ENCODE measurements at regions not wholly inside any gene's neighbourhood (a gene's known extent, or its start where the extent isn't known, plus 50 kb on each side); places are given as distances from the start of the nearest gene placed in this dataset.

- ChIA-PET CTCF (ENCODE audit: low intra/inter-chr PET ratio) (no interaction called here), POLR2A (no interaction called here)
- Histone ChIP-seq H3K4me2 (ENCODE audit: insufficient read depth, low read length) (no peak overlapping the region), H3K36me3 (ENCODE audit: control insufficient read depth, insufficient read depth, low read length) (no peaks in the 10 kb centered on the region), H3K9ac (ENCODE audit: insufficient read depth in 1 of 2, low read depth in 2 of 2, low read length in 2 of 2) (no peak overlapping the region), H3K79me2 (ENCODE audit: control insufficient read depth, insufficient read depth, low read length) (no peaks in the 10 kb centered on the region), H3K9me1 (ENCODE audit: control insufficient read depth, insufficient read depth, low read length) (no peaks in the 10 kb centered on the region), H2AFZ (ENCODE audit: low read depth, low read length) (no peak overlapping the region), H3K9me3 (replicated peaks; ENCODE audit: control insufficient read depth, insufficient read depth, low read depth, low read length) (no peaks in the 10 kb centered on the region), H3K27ac (ENCODE audit: extremely low read depth, low read depth, low read length) (no peak overlapping the region), H3K4me1 (replicated peaks in 1 of 2; ENCODE audit: control insufficient read depth in 2 of 2, insufficient read depth in 2 of 2, low read length in 2 of 2) (no peaks in the 10 kb centered on the region), H4K20me1 (replicated peaks; ENCODE audit: control insufficient read depth, insufficient read depth, low read length) (no peaks in the 10 kb centered on the region), H3K4me3 (no peak overlapping the region), H3K27me3 (ENCODE audit: control insufficient read depth in 2 of 2, insufficient read depth in 2 of 2, low read length in 2 of 2) (no peaks in the 10 kb centered on the region)
- FAIRE-seq: no peak
- no TSS peak for BruUV-seq (replicated peaks)
- in situ Hi-C loops (cut with MboI): no loop called here
- no peak for TF ChIP-seq FOXP4 (CRISPR knock-in tag; IDR thresholded peaks at IDR 0.05; ENCODE audit: borderline replicate concordance)
- TF ChIP-seq FOXJ2 (tag; IDR thresholded peaks at IDR 0.05): no peak
- TF ChIP-seq DMBX1 (CRISPR knock-in tag; IDR thresholded peaks at IDR 0.05; ENCODE audit: borderline replicate concordance): no peak
- no peak for TF ChIP-seq MTA3 (IDR thresholded peaks at IDR 0.05; ENCODE audit: borderline replicate concordance)
- TF ChIP-seq CBX5 (IDR thresholded peaks at IDR 0.05; ENCODE audit: borderline replicate concordance, low read depth): no peak
- no peak for TF ChIP-seq ZSCAN29 (IDR thresholded peaks at IDR 0.05)
- TF ChIP-seq GABPA (tag; conservative IDR thresholded peaks at IDR 0.05; ENCODE audit: low read depth): no peak
- TF ChIP-seq HNRNPK (IDR thresholded peaks at IDR 0.05; ENCODE audit: low read depth, low read length, poor library complexity, severe bottlenecking): no peak
- no peak for TF ChIP-seq ASH1L (IDR thresholded peaks at IDR 0.05; ENCODE audit: borderline replicate concordance, low read depth, partially characterized antibody)
- TF ChIP-seq TARDBP (IDR thresholded peaks at IDR 0.05): no peak
- TF ChIP-seq SOX6 (IDR thresholded peaks at IDR 0.05): no peak
- DNase-seq (ENCODE audit: extremely low read depth in 1 of 4, low spot score in 3 of 4): no peak
- 0% methylated on average over 1 of the region's 1 CpG for WGBS (ENCODE audit: insufficient coverage, low coverage, missing lambda C conversion rate)
- ATAC-seq: no peak
- intact Hi-C loops (cut with micrococcal nuclease): no loop called here
These were observed 256.8 kb upstream of the ZC3H15 start for GRCh38 chr2:186229265-186229664.
